ENCODE measurements at regions not wholly inside any gene's neighbourhood (a gene's known extent, or its start where the extent isn't known, plus 50 kb on each side); places are given as distances from the start of the nearest gene placed in this dataset.

DNA sequence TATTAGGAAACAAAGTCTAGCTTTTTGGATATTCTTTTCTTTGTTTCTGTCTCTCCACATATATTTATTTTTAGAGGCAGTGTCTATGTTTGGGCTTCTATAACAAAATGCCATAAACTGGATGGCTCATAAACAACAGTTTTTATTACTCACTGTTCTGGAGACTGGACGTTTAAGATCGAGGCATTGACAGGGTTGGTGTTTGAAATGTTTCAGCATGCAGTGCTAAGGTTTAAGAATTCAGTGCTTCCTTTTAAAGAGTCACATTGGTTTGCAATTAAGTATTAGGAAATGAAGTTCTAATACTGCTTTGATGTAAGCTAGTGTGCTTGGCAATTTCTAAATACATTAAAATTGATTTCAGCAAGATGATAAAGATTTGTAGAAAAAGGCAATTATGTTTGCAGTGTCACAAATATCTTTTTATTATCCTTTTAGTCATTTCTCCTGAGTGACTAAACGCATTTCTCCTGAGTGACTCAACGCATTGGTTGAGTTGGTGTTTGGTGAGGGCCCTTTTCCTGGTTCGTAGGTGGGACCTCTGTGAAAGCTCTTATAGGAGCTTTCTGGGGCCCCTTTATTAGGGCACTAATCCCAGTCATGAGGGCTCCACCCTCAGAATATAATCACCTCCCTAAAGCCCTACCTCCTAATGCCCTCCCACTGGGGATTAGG lies 317.0 kb downstream of the USP25 start:
- Histone ChIP-seq H2AFZ (no peak overlapping the region), H3K27me3 (ENCODE audit: insufficient read depth) (no peaks in the 10 kb centered on the region), H3K4me2 (no peak overlapping the region), H4K20me1 (replicated peaks; ENCODE audit: insufficient read depth) (no peaks in the 10 kb centered on the region), H3K27ac (ENCODE audit: low read depth) (no peak overlapping the region), H3K36me3 (ENCODE audit: insufficient read depth) (no peaks in the 10 kb centered on the region), H3K79me2 (replicated peaks; ENCODE audit: insufficient read depth) (no peaks in the 10 kb centered on the region), H3K4me1 (ENCODE audit: insufficient read depth) (no peaks in the 10 kb centered on the region), H3K9me2 (ENCODE audit: insufficient read depth) (no peaks in the 10 kb centered on the region), H3F3A (replicated peaks; ENCODE audit: low read depth) (no peaks in the 10 kb centered on the region), H3K4me3 (no peak overlapping the region)
- Mint-ChIP-seq H3K4me3 (no peak overlapping the region), H3K9me3 (no peaks in the 10 kb centered on the region; the same call in 2 of the 3 replicates), H3K36me3 (ENCODE audit: low read depth) (no peaks in the 10 kb centered on the region), H3K27me3 (ENCODE audit: insufficient read depth, low read depth, poor library complexity) (no peaks in the 10 kb centered on the region), H3K27ac (no peak overlapping the region), H3K4me1 (no peaks in the 10 kb centered on the region)
- DNase-seq (ENCODE audit: low spot score): no peak
- TF ChIP-seq EZH2phosphoT487 (IDR thresholded peaks at IDR 0.05; ENCODE audit: unreplicated experiment) (no peak), EZH2 (IDR thresholded peaks at IDR 0.05; ENCODE audit: low read depth, unreplicated experiment) (no peak), JUNB (IDR thresholded peaks at IDR 0.05; ENCODE audit: unreplicated experiment) (no peak), NANOG (IDR thresholded peaks at IDR 0.05; ENCODE audit: borderline replicate concordance) (no peak), ZNF114 (CRISPR knock-in tag; IDR thresholded peaks at IDR 0.05) (no peak), ZNF331 (CRISPR knock-in tag; IDR thresholded peaks at IDR 0.05; ENCODE audit: low read depth) (no peak), STAT1 (IDR thresholded peaks at IDR 0.05; ENCODE audit: unreplicated experiment) (no peak)
- TF ChIP-seq, protein P1, sequence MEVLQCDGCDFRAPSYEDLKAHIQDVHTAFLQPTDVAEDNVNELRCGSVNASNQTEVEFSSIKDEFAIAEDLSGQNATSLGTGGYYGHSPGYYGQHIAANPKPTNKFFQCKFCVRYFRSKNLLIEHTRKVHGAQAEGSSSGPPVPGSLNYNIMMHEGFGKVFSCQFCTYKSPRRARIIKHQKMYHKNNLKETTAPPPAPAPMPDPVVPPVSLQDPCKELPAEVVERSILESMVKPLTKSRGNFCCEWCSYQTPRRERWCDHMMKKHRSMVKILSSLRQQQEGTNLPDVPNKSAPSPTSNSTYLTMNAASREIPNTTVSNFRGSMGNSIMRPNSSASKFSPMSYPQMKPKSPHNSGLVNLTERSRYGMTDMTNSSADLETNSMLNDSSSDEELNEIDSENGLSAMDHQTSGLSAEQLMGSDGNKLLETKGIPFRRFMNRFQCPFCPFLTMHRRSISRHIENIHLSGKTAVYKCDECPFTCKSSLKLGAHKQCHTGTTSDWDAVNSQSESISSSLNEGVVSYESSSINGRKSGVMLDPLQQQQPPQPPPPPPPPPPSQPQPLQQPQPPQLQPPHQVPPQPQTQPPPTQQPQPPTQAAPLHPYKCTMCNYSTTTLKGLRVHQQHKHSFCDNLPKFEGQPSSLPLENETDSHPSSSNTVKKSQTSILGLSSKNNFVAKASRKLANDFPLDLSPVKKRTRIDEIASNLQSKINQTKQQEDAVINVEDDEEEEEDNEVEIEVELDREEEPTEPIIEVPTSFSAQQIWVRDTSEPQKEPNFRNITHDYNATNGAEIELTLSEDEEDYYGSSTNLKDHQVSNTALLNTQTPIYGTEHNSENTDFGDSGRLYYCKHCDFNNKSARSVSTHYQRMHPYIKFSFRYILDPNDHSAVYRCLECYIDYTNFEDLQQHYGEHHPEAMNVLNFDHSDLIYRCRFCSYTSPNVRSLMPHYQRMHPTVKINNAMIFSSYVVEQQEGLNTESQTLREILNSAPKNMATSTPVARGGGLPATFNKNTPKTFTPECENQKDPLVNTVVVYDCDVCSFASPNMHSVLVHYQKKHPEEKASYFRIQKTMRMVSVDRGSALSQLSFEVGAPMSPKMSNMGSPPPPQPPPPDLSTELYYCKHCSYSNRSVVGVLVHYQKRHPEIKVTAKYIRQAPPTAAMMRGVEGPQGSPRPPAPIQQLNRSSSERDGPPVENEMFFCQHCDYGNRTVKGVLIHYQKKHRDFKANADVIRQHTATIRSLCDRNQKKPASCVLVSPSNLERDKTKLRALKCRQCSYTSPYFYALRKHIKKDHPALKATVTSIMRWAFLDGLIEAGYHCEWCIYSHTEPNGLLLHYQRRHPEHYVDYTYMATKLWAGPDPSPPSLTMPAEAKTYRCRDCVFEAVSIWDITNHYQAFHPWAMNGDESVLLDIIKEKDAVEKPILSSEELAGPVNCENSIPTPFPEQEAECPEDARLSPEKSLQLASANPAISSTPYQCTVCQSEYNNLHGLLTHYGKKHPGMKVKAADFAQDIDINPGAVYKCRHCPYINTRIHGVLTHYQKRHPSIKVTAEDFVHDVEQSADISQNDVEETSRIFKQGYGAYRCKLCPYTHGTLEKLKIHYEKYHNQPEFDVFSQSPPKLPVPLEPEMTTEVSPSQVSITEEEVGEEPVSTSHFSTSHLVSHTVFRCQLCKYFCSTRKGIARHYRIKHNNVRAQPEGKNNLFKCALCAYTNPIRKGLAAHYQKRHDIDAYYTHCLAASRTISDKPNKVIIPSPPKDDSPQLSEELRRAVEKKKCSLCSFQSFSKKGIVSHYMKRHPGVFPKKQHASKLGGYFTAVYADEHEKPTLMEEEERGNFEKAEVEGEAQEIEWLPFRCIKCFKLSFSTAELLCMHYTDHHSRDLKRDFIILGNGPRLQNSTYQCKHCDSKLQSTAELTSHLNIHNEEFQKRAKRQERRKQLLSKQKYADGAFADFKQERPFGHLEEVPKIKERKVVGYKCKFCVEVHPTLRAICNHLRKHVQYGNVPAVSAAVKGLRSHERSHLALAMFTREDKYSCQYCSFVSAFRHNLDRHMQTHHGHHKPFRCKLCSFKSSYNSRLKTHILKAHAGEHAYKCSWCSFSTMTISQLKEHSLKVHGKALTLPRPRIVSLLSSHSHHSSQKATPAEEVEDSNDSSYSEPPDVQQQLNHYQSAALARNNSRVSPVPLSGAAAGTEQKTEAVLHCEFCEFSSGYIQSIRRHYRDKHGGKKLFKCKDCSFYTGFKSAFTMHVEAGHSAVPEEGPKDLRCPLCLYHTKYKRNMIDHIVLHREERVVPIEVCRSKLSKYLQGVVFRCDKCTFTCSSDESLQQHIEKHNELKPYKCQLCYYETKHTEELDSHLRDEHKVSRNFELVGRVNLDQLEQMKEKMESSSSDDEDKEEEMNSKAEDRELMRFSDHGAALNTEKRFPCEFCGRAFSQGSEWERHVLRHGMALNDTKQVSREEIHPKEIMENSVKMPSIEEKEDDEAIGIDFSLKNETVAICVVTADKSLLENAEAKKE (CRISPR knock-in tag; IDR thresholded peaks at IDR 0.05): no peak
- TF ChIP-seq, protein P2, sequence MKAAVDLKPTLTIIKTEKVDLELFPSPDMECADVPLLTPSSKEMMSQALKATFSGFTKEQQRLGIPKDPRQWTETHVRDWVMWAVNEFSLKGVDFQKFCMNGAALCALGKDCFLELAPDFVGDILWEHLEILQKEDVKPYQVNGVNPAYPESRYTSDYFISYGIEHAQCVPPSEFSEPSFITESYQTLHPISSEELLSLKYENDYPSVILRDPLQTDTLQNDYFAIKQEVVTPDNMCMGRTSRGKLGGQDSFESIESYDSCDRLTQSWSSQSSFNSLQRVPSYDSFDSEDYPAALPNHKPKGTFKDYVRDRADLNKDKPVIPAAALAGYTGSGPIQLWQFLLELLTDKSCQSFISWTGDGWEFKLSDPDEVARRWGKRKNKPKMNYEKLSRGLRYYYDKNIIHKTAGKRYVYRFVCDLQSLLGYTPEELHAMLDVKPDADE (IDR thresholded peaks at IDR 0.05): no peak
- TF ChIP-seq, protein P3, sequence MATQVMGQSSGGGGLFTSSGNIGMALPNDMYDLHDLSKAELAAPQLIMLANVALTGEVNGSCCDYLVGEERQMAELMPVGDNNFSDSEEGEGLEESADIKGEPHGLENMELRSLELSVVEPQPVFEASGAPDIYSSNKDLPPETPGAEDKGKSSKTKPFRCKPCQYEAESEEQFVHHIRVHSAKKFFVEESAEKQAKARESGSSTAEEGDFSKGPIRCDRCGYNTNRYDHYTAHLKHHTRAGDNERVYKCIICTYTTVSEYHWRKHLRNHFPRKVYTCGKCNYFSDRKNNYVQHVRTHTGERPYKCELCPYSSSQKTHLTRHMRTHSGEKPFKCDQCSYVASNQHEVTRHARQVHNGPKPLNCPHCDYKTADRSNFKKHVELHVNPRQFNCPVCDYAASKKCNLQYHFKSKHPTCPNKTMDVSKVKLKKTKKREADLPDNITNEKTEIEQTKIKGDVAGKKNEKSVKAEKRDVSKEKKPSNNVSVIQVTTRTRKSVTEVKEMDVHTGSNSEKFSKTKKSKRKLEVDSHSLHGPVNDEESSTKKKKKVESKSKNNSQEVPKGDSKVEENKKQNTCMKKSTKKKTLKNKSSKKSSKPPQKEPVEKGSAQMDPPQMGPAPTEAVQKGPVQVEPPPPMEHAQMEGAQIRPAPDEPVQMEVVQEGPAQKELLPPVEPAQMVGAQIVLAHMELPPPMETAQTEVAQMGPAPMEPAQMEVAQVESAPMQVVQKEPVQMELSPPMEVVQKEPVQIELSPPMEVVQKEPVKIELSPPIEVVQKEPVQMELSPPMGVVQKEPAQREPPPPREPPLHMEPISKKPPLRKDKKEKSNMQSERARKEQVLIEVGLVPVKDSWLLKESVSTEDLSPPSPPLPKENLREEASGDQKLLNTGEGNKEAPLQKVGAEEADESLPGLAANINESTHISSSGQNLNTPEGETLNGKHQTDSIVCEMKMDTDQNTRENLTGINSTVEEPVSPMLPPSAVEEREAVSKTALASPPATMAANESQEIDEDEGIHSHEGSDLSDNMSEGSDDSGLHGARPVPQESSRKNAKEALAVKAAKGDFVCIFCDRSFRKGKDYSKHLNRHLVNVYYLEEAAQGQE (IDR thresholded peaks at IDR 0.05; ENCODE audit: unreplicated experiment): no peak
- ATAC-seq: no peak

All from GM23338 (cell line).